OCI-LY3 (cell line): ENCODE measurements at regions not wholly inside any gene's neighbourhood (a gene's known extent, or its start where the extent isn't known, plus 50 kb on each side); places are given as distances from the start of the nearest gene placed in this dataset.

Experiments used
- EZH2phosphoT487 ChIP-seq: fragments of 200-600 bp; shearing (Covaris generic); IDR thresholded peaks from 2 replicates; pipeline ENCODE4 v1.6.1; 2018; ENCODE audit warnings: antibody characterized with exemption, mixed run types, low read depth
- TF ChIP-seq, protein P1 (sequence below): fragments of 200-600, 300-600 bp; sonication (generic); IDR thresholded peaks from 2 replicates; pipeline ENCODE4 v1.5.1; 2014; ENCODE audit warnings: antibody characterized with exemption, low read length, low read depth

DNA sequence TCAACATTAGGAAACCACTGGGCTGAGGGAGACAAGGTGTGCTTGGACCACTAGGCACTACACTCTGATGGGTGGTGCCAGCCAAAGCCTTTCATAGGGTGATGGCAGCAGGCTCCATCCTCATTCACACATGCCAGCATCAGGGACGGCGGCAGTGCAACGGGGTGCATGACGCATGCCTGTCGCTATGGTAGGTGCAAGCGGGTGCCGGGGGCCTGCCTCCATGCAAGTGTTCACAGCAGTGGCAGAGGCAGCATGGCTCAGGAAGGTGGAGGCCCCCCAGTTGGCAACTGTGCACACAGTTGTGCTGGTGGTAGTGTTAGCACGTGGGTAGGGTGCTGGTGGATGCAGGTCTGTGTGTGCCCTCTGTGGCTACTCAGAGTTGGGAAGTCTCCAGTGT lies 184.1 kb downstream of the RELL1 start:
- TF ChIP-seq, protein P1, sequence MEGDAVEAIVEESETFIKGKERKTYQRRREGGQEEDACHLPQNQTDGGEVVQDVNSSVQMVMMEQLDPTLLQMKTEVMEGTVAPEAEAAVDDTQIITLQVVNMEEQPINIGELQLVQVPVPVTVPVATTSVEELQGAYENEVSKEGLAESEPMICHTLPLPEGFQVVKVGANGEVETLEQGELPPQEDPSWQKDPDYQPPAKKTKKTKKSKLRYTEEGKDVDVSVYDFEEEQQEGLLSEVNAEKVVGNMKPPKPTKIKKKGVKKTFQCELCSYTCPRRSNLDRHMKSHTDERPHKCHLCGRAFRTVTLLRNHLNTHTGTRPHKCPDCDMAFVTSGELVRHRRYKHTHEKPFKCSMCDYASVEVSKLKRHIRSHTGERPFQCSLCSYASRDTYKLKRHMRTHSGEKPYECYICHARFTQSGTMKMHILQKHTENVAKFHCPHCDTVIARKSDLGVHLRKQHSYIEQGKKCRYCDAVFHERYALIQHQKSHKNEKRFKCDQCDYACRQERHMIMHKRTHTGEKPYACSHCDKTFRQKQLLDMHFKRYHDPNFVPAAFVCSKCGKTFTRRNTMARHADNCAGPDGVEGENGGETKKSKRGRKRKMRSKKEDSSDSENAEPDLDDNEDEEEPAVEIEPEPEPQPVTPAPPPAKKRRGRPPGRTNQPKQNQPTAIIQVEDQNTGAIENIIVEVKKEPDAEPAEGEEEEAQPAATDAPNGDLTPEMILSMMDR, result no peak
- TF ChIP-seq EZH2phosphoT487, result no peak
